ENCODE measurements at regions not wholly inside any gene's neighbourhood (a gene's known extent, or its start where the extent isn't known, plus 50 kb on each side); places are given as distances from the start of the nearest gene placed in this dataset.

- H3K79me2 ChIP-seq (ENCODE audit: insufficient read depth, low read length), result no peaks in the 10 kb centered on the region
- ATAC-seq (ENCODE audit: insufficient read depth, low read depth), result peak; percentile 96
- H3K9me3 ChIP-seq (ENCODE audit: insufficient read depth, low read length, severe bottlenecking), result no peaks in the 10 kb centered on the region
- peak overlapping the region; percentile 53; the same call in 1 of the 2 replicates for H3K27ac ChIP-seq (ENCODE audit: low read length)
- H3K4me1 ChIP-seq (ENCODE audit: insufficient read depth, low read length), result peaks cover 24% of the 10 kb centered on the region
- no peak overlapping the region for H3K9ac ChIP-seq (ENCODE audit: low read depth, low read length)
- no peaks in the 10 kb centered on the region for H3K36me3 ChIP-seq (ENCODE audit: insufficient read depth, low read length)
- no peak overlapping the region for H3K4me3 ChIP-seq (ENCODE audit: low read depth in 1 of 2, low read length in 2 of 2)
- no peaks in the 10 kb centered on the region for H4K20me1 ChIP-seq (ENCODE audit: insufficient read depth, low read length)
- TF ChIP-seq, protein P1, sequence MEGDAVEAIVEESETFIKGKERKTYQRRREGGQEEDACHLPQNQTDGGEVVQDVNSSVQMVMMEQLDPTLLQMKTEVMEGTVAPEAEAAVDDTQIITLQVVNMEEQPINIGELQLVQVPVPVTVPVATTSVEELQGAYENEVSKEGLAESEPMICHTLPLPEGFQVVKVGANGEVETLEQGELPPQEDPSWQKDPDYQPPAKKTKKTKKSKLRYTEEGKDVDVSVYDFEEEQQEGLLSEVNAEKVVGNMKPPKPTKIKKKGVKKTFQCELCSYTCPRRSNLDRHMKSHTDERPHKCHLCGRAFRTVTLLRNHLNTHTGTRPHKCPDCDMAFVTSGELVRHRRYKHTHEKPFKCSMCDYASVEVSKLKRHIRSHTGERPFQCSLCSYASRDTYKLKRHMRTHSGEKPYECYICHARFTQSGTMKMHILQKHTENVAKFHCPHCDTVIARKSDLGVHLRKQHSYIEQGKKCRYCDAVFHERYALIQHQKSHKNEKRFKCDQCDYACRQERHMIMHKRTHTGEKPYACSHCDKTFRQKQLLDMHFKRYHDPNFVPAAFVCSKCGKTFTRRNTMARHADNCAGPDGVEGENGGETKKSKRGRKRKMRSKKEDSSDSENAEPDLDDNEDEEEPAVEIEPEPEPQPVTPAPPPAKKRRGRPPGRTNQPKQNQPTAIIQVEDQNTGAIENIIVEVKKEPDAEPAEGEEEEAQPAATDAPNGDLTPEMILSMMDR (IDR thresholded peaks at IDR 0.05; ENCODE audit: borderline replicate concordance, extremely low read depth, low read length, poor library complexity, severe bottlenecking), result no peak
- TF ChIP-seq EZH2 (IDR thresholded peaks at IDR 0.05; ENCODE audit: borderline replicate concordance, low read depth, low read length, severe bottlenecking), result no peak
- DNase-seq, result peak; percentile 82
- H2AFZ ChIP-seq (ENCODE audit: low read depth, low read length), result no peak overlapping the region
- no peaks in the 10 kb centered on the region for H3K27me3 ChIP-seq (ENCODE audit: insufficient read depth, low read length, poor library complexity)
- H3K4me2 ChIP-seq (ENCODE audit: insufficient read depth, low read length), result peak overlapping the region; percentile 48
Observed at GRCh38 chr5:3277590-3278196, 317.9 kb upstream of the IRX1 start.

GRCh38 chr5:3276896-3277295 is 318.7 kb upstream of the IRX1 start:
- Histone ChIP-seq H3K4me3 (ENCODE audit: low read depth in 1 of 2, low read length in 2 of 2) (peak overlapping the region in 1 of 2 experiments; percentile 21; a peak in 1 of 4 replicates), H3K9me3 (ENCODE audit: insufficient read depth, low read length, severe bottlenecking) (no peaks in the 10 kb centered on the region), H4K20me1 (ENCODE audit: insufficient read depth, low read length) (no peaks in the 10 kb centered on the region), H3K36me3 (ENCODE audit: insufficient read depth, low read length) (no peaks in the 10 kb centered on the region), H3K27me3 (ENCODE audit: insufficient read depth, low read length, poor library complexity) (no peaks in the 10 kb centered on the region), H3K4me1 (ENCODE audit: insufficient read depth, low read length) (peaks cover 24% of the 10 kb centered on the region), H2AFZ (ENCODE audit: low read depth, low read length) (peak overlapping the region; percentile 38), H3K27ac (ENCODE audit: low read length) (peak overlapping the region; percentile 69), H3K4me2 (ENCODE audit: insufficient read depth, low read length) (peak overlapping the region; percentile 48), H3K79me2 (ENCODE audit: insufficient read depth, low read length) (no peaks in the 10 kb centered on the region), H3K9ac (ENCODE audit: low read depth, low read length) (peak overlapping the region; percentile 26; the same call in 1 of the 2 replicates)
- ATAC-seq (ENCODE audit: insufficient read depth, low read depth) (peak; percentile 20; the same call in 1 of the 3 replicates), DNase-seq (peak; percentile 32)
- TF ChIP-seq, protein P1 (IDR thresholded peaks at IDR 0.05; ENCODE audit: borderline replicate concordance, extremely low read depth, low read length, poor library complexity, severe bottlenecking), result no peak
- no peak for TF ChIP-seq EZH2 (IDR thresholded peaks at IDR 0.05; ENCODE audit: borderline replicate concordance, low read depth, low read length, severe bottlenecking)

- no peak for ATAC-seq (ENCODE audit: insufficient read depth, low read depth)
- Histone ChIP-seq H3K4me1 (ENCODE audit: insufficient read depth, low read length) (no peaks in the 10 kb centered on the region), H3K9ac (ENCODE audit: low read depth, low read length) (no peak overlapping the region), H3K79me2 (ENCODE audit: insufficient read depth, low read length) (no peaks in the 10 kb centered on the region), H3K36me3 (ENCODE audit: insufficient read depth, low read length) (no peaks in the 10 kb centered on the region), H4K20me1 (ENCODE audit: insufficient read depth, low read length) (no peaks in the 10 kb centered on the region), H3K27me3 (ENCODE audit: insufficient read depth, low read length, poor library complexity) (no peaks in the 10 kb centered on the region), H3K27ac (ENCODE audit: low read length) (no peak overlapping the region), H3K9me3 (ENCODE audit: insufficient read depth, low read length, severe bottlenecking) (no peaks in the 10 kb centered on the region), H3K4me2 (ENCODE audit: insufficient read depth, low read length) (no peak overlapping the region), H2AFZ (ENCODE audit: low read depth, low read length) (no peak overlapping the region), H3K4me3 (ENCODE audit: low read depth in 1 of 2, low read length in 2 of 2) (no peak overlapping the region)
- DNase-seq, result no peak
- TF ChIP-seq, protein P1 (IDR thresholded peaks at IDR 0.05; ENCODE audit: borderline replicate concordance, extremely low read depth, low read length, poor library complexity, severe bottlenecking), result no peak
- no peak for TF ChIP-seq EZH2 (IDR thresholded peaks at IDR 0.05; ENCODE audit: borderline replicate concordance, low read depth, low read length, severe bottlenecking)
Observed at GRCh38 chr5:3269395-3270169, 326.1 kb upstream of the IRX1 start.

Measured in DND-41 (cell line).